ENCODE measurements at regions not wholly inside any gene's neighbourhood (a gene's known extent, or its start where the extent isn't known, plus 50 kb on each side); places are given as distances from the start of the nearest gene placed in this dataset.
A peak's percentile ranks its signal among the peaks of the same experiment; 100 is the strongest.

GRCh38 chr2:14684516-14684915 is 52.0 kb downstream of the LRATD1 start:
- no peak overlapping the region for H3K4me3 ChIP-seq (ENCODE audit: low read depth, low read length)
- TF ChIP-seq CTCF (IDR thresholded peaks at IDR 0.05; ENCODE audit: control insufficient read depth, extremely low read depth, insufficient read depth) = no peak
- no peak for DNase-seq (ENCODE audit: low read depth)

GRCh38 chr2:14690926-14691325 is 58.4 kb downstream of the LRATD1 start:
- DNase-seq (ENCODE audit: low read depth) = no peak

GRCh38 chr2:14693874-14694273 is 61.4 kb downstream of the LRATD1 start:
- H3K4me3 ChIP-seq (ENCODE audit: low read depth, low read length) = no peak overlapping the region
- DNase-seq (ENCODE audit: low read depth) = peak; percentile 39
- TF ChIP-seq CTCF (IDR thresholded peaks at IDR 0.05; ENCODE audit: control insufficient read depth, extremely low read depth, insufficient read depth) = no peak

More at GRCh38 chr2:14690926-14691325, 58.4 kb downstream of the LRATD1 start:
- no peak for TF ChIP-seq CTCF (IDR thresholded peaks at IDR 0.05; ENCODE audit: control insufficient read depth, extremely low read depth, insufficient read depth)
- H3K4me3 ChIP-seq (ENCODE audit: low read depth, low read length) = no peak overlapping the region

- no peak for DNase-seq (ENCODE audit: low read depth)
- no peak for TF ChIP-seq CTCF (IDR thresholded peaks at IDR 0.05; ENCODE audit: control insufficient read depth, extremely low read depth, insufficient read depth)
- no peak overlapping the region for H3K4me3 ChIP-seq (ENCODE audit: low read depth, low read length)
These were observed 68.2 kb downstream of the LRATD1 start for GRCh38 chr2:14700753-14701152.

GRCh38 chr2:14702258-14702657 is 69.7 kb downstream of the LRATD1 start:
- TF ChIP-seq CTCF (IDR thresholded peaks at IDR 0.05; ENCODE audit: control insufficient read depth, extremely low read depth, insufficient read depth) = no peak
- DNase-seq (ENCODE audit: low read depth) = no peak
- no peak overlapping the region for H3K4me3 ChIP-seq (ENCODE audit: low read depth, low read length)

- TF ChIP-seq CTCF (IDR thresholded peaks at IDR 0.05; ENCODE audit: control insufficient read depth, extremely low read depth, insufficient read depth) = no peak
- no peak for DNase-seq (ENCODE audit: low read depth)
- no peak overlapping the region for H3K4me3 ChIP-seq (ENCODE audit: low read depth, low read length)
These were observed 73.7 kb downstream of the LRATD1 start for GRCh38 chr2:14706201-14706600.

- DNase-seq (ENCODE audit: low read depth) = no peak
- TF ChIP-seq CTCF (IDR thresholded peaks at IDR 0.05; ENCODE audit: control insufficient read depth, extremely low read depth, insufficient read depth) = no peak
- H3K4me3 ChIP-seq (ENCODE audit: low read depth, low read length) = no peak overlapping the region
These were observed 79.6 kb downstream of the LRATD1 start for GRCh38 chr2:14712111-14712510.
